IgD-negative memory B cell (primary cell): ENCODE measurements at regions not wholly inside any gene's neighbourhood (a gene's known extent, or its start where the extent isn't known, plus 50 kb on each side); places are given as distances from the start of the nearest gene placed in this dataset.
A peak's percentile ranks its signal among the peaks of the same experiment; 100 is the strongest.

Experiments used
- H3K27ac Mint-ChIP-seq, 3 donors: one replicate each; pipeline ENCODE4 v1.8.0; 2020 to 2022; ENCODE audit warnings: mild to moderate bottlenecking in 3 of 3, mixed read lengths in 3 of 3, moderate library complexity in 1 of 3
- H3K27me3 Mint-ChIP-seq: one replicate; pipeline ENCODE4 v1.8.0; 2021; ENCODE audit warnings: mixed read lengths
- H3K36me3 Mint-ChIP-seq: one replicate; pipeline ENCODE4 v1.8.0; 2020; ENCODE audit warnings: mild to moderate bottlenecking, mixed read lengths
- H3K4me1 Mint-ChIP-seq, 3 donors: one replicate each; pipeline ENCODE4 v1.8.0; 2020 to 2022; ENCODE audit warnings: mixed read lengths in 3 of 3, mild to moderate bottlenecking in 1 of 3
- H3K4me3 Mint-ChIP-seq, 4 donors: one replicate each; pipeline ENCODE4 v1.8.0; 2020 to 2022; ENCODE audit warnings: mild to moderate bottlenecking in 4 of 4, mixed read lengths in 4 of 4, moderate library complexity in 3 of 4
- H3K9me3 Mint-ChIP-seq, 3 donors: one replicate each; pipeline ENCODE4 v1.8.0; 2020 to 2021; ENCODE audit warnings: mixed read lengths in 3 of 3, mild to moderate bottlenecking in 1 of 3

GRCh38 chr3:56989977-56990640 lies 70.4 kb upstream of the SPATA12 start:
- H3K27me3 Mint-ChIP-seq = peaks cover 15% of the 10 kb centered on the region
- no peak overlapping the region for H3K27ac Mint-ChIP-seq
- no peaks in the 10 kb centered on the region for H3K9me3 Mint-ChIP-seq
- no peak overlapping the region for H3K4me3 Mint-ChIP-seq
- peaks cover 1 to 6% (median 3%) of the 10 kb centered on the region in 3 donors for H3K4me1 Mint-ChIP-seq
- peaks cover 2% of the 10 kb centered on the region for H3K36me3 Mint-ChIP-seq

- Mint-ChIP-seq H3K4me3 (peak overlapping the region in 1 of 4 donors; percentile 63), H3K36me3 (peaks cover 2% of the 10 kb centered on the region), H3K9me3 (no peaks in the 10 kb centered on the region), H3K4me1 (peaks cover 1 to 6% (median 3%) of the 10 kb centered on the region in 3 donors), H3K27me3 (peaks cover 15% of the 10 kb centered on the region), H3K27ac (peak overlapping the region in 2 of 3 donors; percentile 42 to 46)
Measured at GRCh38 chr3:56989169-56989976, 71.1 kb upstream of the SPATA12 start.

- peak overlapping the region in 2 of 3 donors; percentile 42 to 46 for H3K27ac Mint-ChIP-seq
- peak overlapping the region in 1 of 4 donors; percentile 63 for H3K4me3 Mint-ChIP-seq
- peaks cover 1 to 6% (median 3%) of the 10 kb centered on the region in 3 donors for H3K4me1 Mint-ChIP-seq
- peaks cover 2% of the 10 kb centered on the region for H3K36me3 Mint-ChIP-seq
- no peaks in the 10 kb centered on the region for H3K9me3 Mint-ChIP-seq
- H3K27me3 Mint-ChIP-seq = peaks cover 14% of the 10 kb centered on the region
Measured at GRCh38 chr3:56988458-56989168, 71.9 kb upstream of the SPATA12 start.

GRCh38 chr3:56987238-56987895 lies 73.1 kb upstream of the SPATA12 start:
- H3K27me3 Mint-ChIP-seq = peaks cover 14% of the 10 kb centered on the region
- peaks cover 1 to 6% (median 3%) of the 10 kb centered on the region in 3 donors for H3K4me1 Mint-ChIP-seq
- H3K9me3 Mint-ChIP-seq = no peaks in the 10 kb centered on the region
- peak overlapping the region in 1 of 3 donors; percentile 70 for H3K27ac Mint-ChIP-seq
- peaks cover 2% of the 10 kb centered on the region for H3K36me3 Mint-ChIP-seq
- H3K4me3 Mint-ChIP-seq = no peak overlapping the region

- no peaks in the 10 kb centered on the region for H3K9me3 Mint-ChIP-seq
- H3K27me3 Mint-ChIP-seq = peaks cover 14% of the 10 kb centered on the region
- peaks cover 1 to 6% (median 3%) of the 10 kb centered on the region in 3 donors for H3K4me1 Mint-ChIP-seq
- H3K4me3 Mint-ChIP-seq = no peak overlapping the region
- no peak overlapping the region for H3K27ac Mint-ChIP-seq
- H3K36me3 Mint-ChIP-seq = peaks cover 2% of the 10 kb centered on the region
Measured at GRCh38 chr3:56986347-56986746, 74.1 kb upstream of the SPATA12 start.

GRCh38 chr3:56985878-56986277 lies 74.6 kb upstream of the SPATA12 start:
- Mint-ChIP-seq H3K4me3 (no peak overlapping the region), H3K36me3 (peaks cover 2% of the 10 kb centered on the region), H3K27ac (no peak overlapping the region), H3K4me1 (peaks cover 1 to 6% (median 3%) of the 10 kb centered on the region in 3 donors), H3K9me3 (no peaks in the 10 kb centered on the region), H3K27me3 (peaks cover 9% of the 10 kb centered on the region)

- H3K9me3 Mint-ChIP-seq = no peaks in the 10 kb centered on the region
- peak overlapping the region in 1 of 3 donors; percentile 46 for H3K27ac Mint-ChIP-seq
- H3K4me3 Mint-ChIP-seq = no peak overlapping the region
- peaks cover 1 to 6% (median 3%) of the 10 kb centered on the region in 3 donors for H3K4me1 Mint-ChIP-seq
- H3K36me3 Mint-ChIP-seq = peaks cover 2% of the 10 kb centered on the region
- H3K27me3 Mint-ChIP-seq = peaks cover 8% of the 10 kb centered on the region
Measured at GRCh38 chr3:56985460-56985859, 75.0 kb upstream of the SPATA12 start.

GRCh38 chr3:56983427-56983826 lies 77.0 kb upstream of the SPATA12 start:
- Mint-ChIP-seq H3K4me1 (no peaks in the 10 kb centered on the region), H3K27ac (no peak overlapping the region), H3K27me3 (no peaks in the 10 kb centered on the region), H3K36me3 (no peaks in the 10 kb centered on the region), H3K9me3 (no peaks in the 10 kb centered on the region), H3K4me3 (no peak overlapping the region)

GRCh38 chr3:56981445-56982230 lies 78.8 kb upstream of the SPATA12 start:
- Mint-ChIP-seq H3K9me3 (no peaks in the 10 kb centered on the region), H3K4me3 (no peak overlapping the region), H3K27me3 (no peaks in the 10 kb centered on the region), H3K27ac (peak overlapping the region in 1 of 3 donors; percentile 4), H3K36me3 (no peaks in the 10 kb centered on the region), H3K4me1 (no peaks in the 10 kb centered on the region)

- H3K27ac Mint-ChIP-seq = peak overlapping the region in 1 of 3 donors; percentile 4
- H3K36me3 Mint-ChIP-seq = no peaks in the 10 kb centered on the region
- H3K27me3 Mint-ChIP-seq = no peaks in the 10 kb centered on the region
Measured at GRCh38 chr3:56980798-56981390, 79.6 kb upstream of the SPATA12 start.

GRCh38 chr3:56980243-56980642 lies 80.2 kb upstream of the SPATA12 start:
- H3K4me3 Mint-ChIP-seq = no peak overlapping the region
- no peak overlapping the region for H3K27ac Mint-ChIP-seq
- H3K4me1 Mint-ChIP-seq = no peaks in the 10 kb centered on the region
- no peaks in the 10 kb centered on the region for H3K27me3 Mint-ChIP-seq
- H3K36me3 Mint-ChIP-seq = no peaks in the 10 kb centered on the region
- no peaks in the 10 kb centered on the region for H3K9me3 Mint-ChIP-seq

More at GRCh38 chr3:56980798-56981390, 79.6 kb upstream of the SPATA12 start:
- Mint-ChIP-seq H3K4me3 (no peak overlapping the region), H3K4me1 (no peaks in the 10 kb centered on the region), H3K9me3 (no peaks in the 10 kb centered on the region)

GRCh38 chr3:56979791-56980190 lies 80.7 kb upstream of the SPATA12 start:
- Mint-ChIP-seq H3K27ac (no peak overlapping the region), H3K4me1 (no peaks in the 10 kb centered on the region), H3K9me3 (no peaks in the 10 kb centered on the region), H3K4me3 (no peak overlapping the region), H3K27me3 (peaks cover under 1% of the 10 kb centered on the region), H3K36me3 (no peaks in the 10 kb centered on the region)

GRCh38 chr3:56977561-56977889 lies 82.9 kb upstream of the SPATA12 start:
- H3K27me3 Mint-ChIP-seq = peaks cover 2% of the 10 kb centered on the region
- no peak overlapping the region for H3K27ac Mint-ChIP-seq

More at GRCh38 chr3:56977561-56977889, 82.9 kb upstream of the SPATA12 start:
- peaks cover 3% of the 10 kb centered on the region for H3K36me3 Mint-ChIP-seq
- no peak overlapping the region for H3K4me3 Mint-ChIP-seq
- no peaks in the 10 kb centered on the region for H3K9me3 Mint-ChIP-seq
- H3K4me1 Mint-ChIP-seq = no peaks in the 10 kb centered on the region
